COLO668 (cell line): ENCODE measurements at regions not wholly inside any gene's neighbourhood (a gene's known extent, or its start where the extent isn't known, plus 50 kb on each side); places are given as distances from the start of the nearest gene placed in this dataset.

ENCODE experiments used
- DNase-seq: peaks from one replicate; lab custom pipeline; 2025; ENCODE audit not compliant: unreplicated experiment; lab: John Stamatoyannopoulos, UW

DNA sequence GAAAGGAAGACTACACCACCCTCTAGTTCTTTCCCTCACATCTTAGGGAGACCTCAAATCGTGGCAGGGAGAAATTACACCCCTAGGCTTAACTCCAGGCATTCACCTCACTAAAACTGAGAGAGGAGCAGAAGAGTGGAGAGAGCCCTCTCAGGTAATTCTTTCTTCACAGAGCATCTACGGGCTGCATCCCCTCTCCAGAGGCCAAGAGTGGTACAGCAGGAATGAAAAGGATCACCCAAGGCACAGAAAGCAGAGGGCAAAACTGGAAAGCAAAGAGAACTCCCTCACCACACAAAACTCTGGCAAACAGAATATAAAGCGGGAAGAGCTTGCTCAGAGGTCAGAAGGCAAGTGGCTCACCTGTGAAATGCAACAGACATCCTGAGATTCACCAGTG is 661.2 kb downstream of the TBC1D4 start:
- DNase-seq: no peak

DNA sequence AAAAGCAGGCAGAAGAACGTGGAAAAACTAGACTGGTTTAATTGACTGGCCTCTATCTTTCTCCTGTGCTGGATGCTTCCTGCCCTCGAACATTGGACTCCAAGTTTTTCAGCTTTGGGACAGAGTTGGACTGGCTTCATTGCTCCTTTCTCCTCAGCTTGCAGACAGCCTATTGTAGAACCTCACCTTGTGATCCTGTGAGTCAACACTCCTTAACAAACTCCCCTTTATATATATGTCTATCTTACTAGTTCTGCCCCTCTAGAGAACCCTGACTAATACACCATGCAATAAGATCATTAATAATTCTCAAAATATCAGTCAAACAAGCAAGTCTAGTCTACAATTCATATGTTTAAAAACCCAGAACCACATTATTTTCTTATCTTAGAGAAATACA is 662.4 kb downstream of the TBC1D4 start:
- no peak for DNase-seq

DNA sequence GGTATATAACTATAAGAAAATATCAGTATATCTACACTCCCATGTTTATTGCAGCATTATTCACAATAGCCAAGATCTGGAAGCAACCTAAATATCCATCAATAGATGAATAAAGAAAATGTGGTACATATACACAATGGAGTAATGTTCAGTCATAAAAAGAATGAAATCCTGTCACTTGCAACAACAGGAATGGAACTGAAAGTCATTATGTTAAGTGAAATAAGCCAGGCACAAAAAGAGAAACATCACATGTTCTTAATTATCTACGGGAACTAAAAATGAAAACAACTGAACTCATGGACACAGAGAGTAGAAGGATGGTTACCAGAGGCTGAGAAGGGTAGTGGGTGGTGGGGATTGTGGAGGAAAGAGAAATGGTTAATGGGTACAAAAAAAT is 665.2 kb downstream of the TBC1D4 start:
- DNase-seq: no peak

DNA sequence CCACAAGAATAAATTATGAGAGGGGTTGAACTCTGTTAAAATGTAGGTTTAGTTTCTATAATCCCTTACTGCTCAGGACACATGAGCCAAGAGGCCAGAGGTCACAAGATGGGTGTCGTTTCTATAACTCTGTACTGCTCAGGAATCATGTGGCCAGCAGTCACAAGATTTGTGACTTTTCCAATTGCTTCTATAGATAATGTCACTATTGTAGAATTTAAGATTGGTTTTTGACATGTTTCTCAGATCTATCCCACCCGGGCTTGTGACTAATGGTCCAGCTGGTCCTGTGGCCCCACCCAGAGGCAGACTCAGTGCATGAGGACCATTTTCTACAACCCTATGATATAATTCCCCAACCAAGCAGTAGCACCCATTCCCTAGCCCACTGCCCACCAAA is 662.0 kb upstream of the KLF12 start:
- DNase-seq: no peak

DNA sequence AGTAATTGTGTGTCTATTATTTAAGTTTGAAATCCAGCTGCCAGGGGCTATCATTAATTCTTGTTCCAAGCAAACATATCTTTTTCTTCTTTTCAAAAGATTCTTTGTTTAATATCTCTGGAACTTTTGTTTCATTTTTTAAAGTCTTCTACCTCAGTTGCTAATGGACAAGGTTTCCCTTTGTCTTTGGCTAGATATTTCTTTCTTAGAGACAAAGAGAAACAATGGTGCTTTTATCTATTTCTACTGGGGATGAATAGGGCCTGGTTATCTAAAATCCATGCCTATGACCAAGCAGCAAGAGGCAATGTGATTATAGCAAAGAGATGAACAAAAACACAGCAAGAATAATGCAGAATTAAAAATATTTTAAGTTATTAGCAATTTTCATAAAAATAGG is 661.3 kb upstream of the KLF12 start:
- no peak for DNase-seq

DNA sequence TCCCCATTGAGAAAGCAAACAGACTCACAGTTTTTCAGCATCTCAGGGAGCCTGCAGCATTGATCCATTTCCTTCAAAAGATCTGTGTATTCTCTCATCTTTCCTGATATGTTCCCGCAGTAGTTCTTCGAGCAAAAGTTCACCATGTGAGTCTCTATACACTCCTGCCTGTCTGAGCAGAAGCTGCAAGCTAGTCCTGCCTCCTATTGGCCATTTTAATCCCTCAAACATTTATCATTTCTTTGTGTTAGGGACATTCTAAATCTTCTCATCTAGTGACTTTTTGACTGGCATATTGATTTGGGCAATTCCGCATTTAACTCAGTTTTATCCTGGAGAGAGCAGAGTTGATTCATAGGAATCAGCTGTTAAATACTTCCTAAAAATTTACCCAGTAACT is 660.4 kb upstream of the KLF12 start:
- DNase-seq: no peak

DNA sequence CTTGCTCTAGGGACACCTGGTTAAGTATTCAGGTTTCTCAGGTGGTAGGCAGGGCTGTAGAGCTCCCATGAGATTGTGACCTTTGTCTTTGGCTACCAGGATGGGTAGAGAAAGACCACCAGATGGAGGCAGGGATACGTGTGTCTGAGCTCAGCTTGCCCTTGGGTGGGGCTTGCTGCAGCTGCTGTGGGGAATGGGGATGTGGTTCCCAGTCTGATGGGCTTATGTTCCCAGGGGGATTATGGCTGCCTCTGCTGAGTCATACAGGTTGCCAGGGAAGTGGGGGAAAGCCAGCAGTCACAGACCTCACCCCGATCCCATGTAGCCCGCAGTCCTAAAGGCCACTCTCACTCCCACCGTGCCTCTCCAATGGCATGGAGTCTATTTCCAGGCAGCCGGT is 659.9 kb upstream of the KLF12 start:
- no peak for DNase-seq

DNA sequence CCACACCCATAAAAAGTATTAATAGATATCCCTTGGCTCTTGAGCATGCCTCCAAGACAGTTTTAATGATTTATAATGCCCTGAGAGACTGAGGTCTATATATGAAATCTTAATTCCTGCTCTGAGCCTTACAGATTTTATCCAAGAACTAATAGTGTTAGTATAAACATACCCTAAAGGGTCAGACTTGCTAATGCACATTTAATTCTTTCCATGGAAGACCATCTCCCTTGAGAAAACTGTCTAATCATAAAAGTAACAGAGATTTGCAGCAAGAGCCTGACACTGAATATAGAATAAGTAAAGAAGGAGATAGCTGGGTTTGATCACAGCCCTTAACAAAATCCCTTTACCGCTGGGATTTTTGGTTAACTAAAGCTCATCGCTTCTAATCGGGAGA is 650.8 kb upstream of the KLF12 start:
- DNase-seq: no peak

DNA sequence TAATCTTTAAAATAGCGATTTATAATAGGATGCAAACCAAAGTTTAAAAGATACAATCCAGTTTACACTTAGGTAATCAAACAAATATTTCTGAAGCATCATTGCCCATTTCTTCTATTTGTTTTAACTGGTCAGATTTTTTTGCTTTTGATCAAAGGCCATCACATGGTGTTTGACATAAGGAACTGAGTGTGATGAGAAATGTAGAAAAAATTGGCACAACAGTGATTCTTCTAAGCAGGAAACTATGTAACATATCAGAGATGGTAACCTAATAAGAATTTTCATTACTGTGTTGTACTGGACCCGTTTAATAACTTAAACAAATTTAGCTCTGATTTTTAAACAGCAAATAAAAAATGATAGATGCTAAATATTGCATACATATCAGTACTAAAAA is 644.7 kb upstream of the KLF12 start:
- DNase-seq: no peak

DNA sequence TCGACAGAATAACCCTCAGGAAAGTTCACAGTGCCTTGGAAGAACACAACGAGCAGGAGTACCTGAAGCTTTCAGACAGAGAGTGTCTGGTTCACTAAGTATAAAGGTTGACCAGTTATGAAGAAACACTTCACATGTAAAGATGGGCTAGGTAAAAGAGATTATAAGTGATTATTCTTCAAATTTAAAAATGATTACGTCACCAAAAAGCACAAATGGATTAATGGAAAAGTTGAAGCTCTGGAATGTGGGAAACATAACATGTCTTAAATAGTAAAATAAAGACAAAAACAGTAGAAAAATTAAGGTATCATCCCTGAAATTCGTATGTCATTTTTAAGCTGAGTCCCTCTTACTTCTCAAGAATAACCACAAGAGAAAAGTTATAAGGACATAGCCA is 643.9 kb upstream of the KLF12 start:
- no peak for DNase-seq

DNA sequence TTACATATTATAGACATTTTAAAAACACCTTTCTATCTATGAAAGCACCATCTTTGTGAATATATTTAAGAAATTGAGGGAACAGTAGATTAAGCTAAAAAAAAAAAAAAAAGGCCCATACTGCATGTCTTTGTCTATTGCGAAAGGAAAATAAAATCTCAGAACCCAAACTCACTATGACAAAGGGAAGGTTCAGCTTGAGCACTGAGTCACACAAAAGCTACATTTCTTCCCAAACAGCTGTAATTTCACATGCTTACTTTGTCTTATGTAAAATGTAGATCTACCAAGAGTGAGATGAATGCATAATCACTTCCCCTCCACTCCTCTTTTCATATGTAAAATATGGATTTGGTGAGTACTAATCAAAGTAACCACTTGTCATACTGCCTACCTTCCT is 640.1 kb upstream of the KLF12 start:
- DNase-seq: no peak

DNA sequence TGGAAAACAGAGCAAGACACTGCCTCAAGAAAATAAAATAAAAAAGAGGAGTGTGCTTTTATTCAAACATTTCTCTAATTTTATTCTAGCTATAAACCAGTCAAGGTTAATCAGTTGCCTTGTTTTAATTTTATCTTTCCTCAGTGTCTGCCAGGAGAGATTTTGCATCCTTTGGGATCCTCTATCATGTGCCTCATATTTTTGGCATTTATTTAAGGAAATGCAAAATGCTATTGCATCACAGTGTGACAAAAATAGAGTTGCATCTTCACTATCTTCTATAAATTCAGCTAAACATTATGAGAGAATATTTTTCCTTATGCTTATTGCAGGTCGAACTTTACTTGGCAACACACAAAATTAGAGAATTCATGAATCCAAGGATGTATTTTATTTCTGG is 639.0 kb upstream of the KLF12 start:
- DNase-seq: no peak

DNA sequence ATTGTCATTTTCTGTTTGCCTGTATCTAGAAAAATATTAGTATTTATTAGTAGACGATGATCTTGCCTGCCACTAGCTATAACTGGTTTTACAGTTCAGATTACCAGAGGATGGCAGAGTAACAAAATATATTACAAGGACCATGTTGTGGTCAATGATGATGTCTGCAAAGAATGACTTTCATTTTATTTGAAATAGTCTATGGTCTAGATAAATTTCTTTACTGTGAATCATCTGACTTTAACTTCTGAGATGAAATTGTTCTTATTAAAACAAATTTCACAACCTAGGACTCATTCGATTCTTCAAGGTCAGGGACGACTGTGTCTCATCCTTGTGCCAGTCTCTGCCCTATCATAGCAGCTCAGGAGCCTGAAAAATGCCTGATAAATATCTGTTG is 637.8 kb upstream of the KLF12 start:
- DNase-seq: no peak

DNA sequence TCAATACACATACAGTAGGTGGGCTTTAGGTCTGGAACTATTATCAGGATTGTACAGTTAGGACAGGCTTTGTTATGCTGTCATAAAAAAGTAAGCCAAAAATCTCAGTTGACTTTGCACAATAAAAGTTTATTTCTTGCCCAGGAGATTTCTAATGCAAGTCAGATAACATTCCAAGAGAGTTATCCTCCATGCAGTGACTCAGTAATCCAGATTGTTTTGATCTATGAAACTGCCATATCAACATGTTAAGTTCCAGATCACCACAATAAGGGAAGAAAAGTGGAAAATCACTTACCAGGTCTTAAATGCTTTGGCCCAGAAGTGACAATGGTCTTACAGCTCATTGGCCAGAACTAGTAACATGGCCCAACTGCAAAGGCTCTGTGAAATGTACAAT is 636.2 kb upstream of the KLF12 start:
- no peak for DNase-seq

DNA sequence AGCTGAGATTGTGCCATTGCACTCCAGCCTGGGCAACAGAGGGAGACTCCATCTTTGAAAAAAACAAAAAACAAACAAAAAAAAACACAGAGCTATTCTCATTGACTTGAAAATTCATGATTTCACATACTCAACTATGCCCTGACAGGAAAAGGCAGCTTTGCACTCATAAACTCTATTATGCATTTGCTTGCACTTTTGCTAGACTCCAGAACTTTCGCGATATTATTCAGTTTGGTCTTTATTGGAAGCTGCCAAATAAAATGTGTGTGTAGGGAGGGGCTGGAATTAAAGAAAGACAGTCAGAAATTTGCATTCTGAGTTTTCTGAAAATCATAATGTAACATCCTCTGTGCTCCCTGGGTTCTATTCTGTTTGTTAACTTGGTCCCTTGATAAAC is 635.1 kb upstream of the KLF12 start:
- no peak for DNase-seq

DNA sequence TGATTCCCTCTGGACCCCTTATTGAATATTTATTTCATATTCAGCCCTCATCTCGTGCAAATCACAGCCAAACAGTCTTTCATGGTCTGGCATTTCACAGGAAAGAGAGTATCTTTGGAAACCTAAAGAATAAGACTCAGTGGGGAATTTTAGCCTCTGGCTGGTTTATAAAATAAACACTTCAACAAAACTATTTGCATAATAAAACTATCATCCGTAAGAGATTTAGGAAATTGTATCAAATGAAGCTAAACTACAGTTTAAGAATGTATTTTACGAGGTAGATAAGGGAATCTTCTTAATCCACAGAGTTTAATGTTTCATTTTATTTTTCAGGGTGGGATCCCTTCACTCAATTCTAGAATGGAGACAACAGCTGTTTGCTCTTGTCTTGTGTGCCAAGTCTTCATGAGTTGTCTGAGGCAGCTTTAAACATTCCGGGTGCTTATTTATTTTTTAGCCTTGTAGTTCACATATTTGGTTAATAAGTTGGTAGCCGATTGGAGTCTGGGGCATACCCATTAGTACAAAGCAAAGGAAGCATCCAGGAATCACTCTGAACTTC is 634.4 kb upstream of the KLF12 start:
- no peak for DNase-seq

DNA sequence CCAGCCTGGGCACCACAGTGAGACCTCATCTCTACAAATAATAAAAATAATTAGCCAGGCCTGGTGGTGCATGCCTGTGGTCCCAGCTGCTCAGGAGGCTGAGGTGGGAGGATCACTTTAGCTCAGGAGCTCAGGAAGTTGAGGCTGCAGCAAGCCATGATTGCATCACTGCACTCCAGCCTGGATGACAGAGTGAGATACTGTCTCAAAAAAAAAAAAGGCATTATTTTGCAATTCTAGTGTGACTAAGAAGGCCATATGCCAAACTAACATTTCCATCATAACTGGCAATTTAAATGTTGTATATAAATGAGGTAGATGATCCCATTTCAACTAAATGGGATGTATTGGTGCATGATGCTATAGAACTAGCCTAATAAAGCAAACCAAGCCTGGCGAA is 632.8 kb upstream of the KLF12 start:
- no peak for DNase-seq

DNA sequence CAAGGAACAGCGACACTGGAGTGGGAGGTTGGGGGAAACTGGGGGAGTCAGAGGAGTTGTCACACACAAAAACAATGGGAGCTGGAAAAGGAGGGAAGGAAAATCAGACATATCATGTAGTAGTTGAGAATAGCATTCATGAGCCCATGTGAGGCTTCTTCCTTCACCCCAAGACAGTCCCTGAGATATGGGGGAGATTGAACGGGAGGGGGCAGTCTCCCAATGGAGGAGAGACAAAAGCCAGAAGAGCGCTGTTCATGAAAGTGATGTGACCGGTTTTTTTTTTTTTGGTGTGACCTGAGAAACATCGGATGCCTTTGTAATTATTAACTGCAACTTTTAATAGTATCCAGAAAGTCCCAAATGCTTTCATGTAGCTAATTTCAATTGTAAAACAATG is 631.8 kb upstream of the KLF12 start:
- DNase-seq: no peak

DNA sequence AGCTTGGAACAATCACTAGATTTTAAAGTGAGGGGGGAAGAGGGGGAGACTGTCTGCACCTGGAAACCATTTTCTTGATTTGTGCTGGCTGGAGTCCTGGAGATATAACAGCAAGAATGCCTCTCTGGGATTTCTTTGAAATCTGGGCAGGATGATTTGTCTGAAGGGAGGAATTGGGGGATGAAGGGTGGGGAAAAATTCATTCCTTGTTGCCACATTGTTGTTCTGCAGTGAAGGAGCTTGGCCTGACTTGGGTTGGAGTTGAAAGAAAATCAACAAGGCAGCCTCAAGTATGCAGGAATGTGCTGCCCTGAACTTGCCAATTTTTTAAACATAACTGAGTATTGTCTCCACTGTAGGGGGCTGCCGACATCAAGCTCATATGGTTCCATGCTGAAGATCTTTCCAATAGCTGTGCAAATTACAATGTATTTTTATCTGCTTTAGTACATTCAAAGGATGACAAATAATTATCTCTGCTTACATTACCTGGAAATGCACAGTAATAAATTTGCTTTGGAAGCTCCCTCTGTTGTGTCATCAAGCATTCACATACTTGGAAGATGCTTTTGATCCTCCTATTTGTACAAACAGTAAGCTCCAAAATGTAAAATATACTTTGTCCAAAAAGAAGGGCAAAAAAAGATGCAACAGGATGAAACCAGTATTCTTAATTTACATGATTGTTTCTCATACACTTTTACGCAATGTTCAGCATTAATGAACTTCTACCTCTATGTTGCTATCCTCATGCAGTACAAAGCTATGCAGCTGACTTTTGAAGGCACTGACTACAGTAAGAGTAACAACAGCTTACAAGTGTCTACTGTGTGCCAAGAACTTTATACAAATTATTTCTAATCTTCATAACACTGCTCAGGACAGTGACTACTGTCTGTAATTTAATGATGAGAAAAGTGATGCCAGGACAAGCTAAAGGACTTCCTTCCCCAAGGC is 627.9 kb upstream of the KLF12 start:
- no peak for DNase-seq

DNA sequence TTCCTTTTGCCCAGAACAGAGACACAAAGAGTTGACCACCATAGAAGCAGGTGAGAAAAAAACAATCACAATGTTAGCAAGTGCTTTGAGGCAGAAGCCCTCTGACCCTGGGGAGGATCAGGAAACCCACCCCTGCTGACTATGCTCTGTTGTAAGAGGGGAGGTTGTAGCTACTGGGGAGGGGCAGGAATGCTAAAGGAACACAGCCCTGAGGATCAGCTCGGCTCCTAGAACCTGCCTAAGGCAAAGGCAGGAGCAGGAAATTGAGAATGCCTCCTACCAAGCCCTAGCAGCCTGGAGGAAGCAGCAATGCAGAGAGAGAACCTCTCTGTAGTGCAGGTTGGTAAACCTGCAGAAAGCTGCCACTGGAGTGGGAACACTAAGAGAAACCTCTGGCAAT is 624.0 kb upstream of the KLF12 start:
- DNase-seq: no peak

DNA sequence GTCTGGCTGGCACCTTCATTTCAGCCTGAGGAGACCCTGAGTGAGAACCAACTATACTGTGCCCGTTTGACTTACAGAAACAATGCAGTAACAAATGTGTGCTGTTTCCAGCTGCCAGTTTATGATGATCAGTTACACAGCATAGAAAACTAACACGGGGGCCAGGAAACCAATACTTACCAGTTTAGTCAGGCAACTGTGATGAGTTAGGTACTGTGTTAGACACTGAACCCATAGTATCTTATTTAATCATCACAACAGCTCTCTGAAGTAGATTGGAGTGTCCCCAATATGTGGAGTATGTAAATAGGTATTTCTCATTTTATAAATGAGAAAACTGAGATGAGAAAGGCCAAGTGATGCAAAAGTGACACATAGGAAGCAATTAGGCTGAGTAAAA is 620.9 kb upstream of the KLF12 start:
- DNase-seq: no peak

DNA sequence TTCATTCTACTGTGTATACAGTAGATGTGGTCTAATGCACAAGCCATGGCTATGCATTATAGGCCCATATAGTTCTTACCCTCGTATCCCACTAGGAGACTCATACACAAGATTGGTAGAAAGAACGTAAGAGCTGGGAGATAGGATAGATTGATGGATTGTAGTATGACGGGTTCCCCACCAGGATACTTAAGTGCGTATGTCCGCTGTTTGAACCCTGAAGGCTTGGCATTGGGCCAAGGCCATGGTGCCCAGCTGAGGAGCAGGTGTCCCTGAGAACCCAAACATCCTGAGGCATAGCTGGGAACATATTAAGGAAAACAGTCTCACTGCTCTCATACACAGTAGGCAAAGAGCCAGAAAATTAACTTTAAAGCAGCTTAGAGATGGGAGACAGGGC is 617.5 kb upstream of the KLF12 start:
- DNase-seq: peak; percentile 80
